Activated naive CD4-positive, alpha-beta T cell treated with anti-CD3 and anti-CD28 coated beads, Interleukin-2, amount 50 U/mL, for 72 hours (primary cell): ENCODE measurements at regions not wholly inside any gene's neighbourhood (a gene's known extent, or its start where the extent isn't known, plus 50 kb on each side); places are given as distances from the start of the nearest gene placed in this dataset.
"Not testable (repeated sequence)": the region's sequence is repeated elsewhere in the genome, so short reads cannot be mapped to it uniquely, and the experiment has no call there.

ENCODE experiments used
- ATAC-seq, 2 donors: fragments of 150-1000 bp; cut with Tn5 transposase; 2 replicates each; pipeline ENCODE4 v1.10.0; 2021; ENCODE audit warnings: mild to moderate bottlenecking in 2 of 2, moderate library complexity in 2 of 2
- DNase-seq, 2 donors: peaks; one replicate each; pipeline ENCODE4 v3.0.0; 2021 to 2022; ENCODE audit warnings: low spot score in 2 of 2
- H3K27ac Mint-ChIP-seq, 2 donors: one replicate each; pipeline ENCODE4 v1.8.0; 2022; ENCODE audit warnings: mild to moderate bottlenecking in 2 of 2, mixed read lengths in 2 of 2
- H3K36me3 Mint-ChIP-seq, 2 donors: one replicate each; pipeline ENCODE4 v1.8.0; 2022; ENCODE audit warnings: mixed read lengths in 2 of 2
- H3K9me3 Mint-ChIP-seq, 2 donors: one replicate each; pipeline ENCODE4 v1.8.0; 2022; ENCODE audit warnings: mixed read lengths in 2 of 2

GRCh38 chr16:34609435-34609834 lies 1150.0 kb downstream of the TP53TG3F start:
- Mint-ChIP-seq H3K9me3 (peaks cover 82 to 98% of the 10 kb centered on the region in 2 donors), H3K36me3 (peaks cover 86 to 100% of the 10 kb centered on the region in 2 donors)
- not testable (repeated sequence) for DNase-seq, H3K27ac Mint-ChIP-seq, ATAC-seq
